Endodermal cell (in vitro differentiated cells): ENCODE measurements at regions not wholly inside any gene's neighbourhood (a gene's known extent, or its start where the extent isn't known, plus 50 kb on each side); places are given as distances from the start of the nearest gene placed in this dataset.

Experiments
- DNase-seq: peaks from one replicate; pipeline ENCODE4 v3.0.0-alpha.2; 2017
- H3K27ac ChIP-seq: 2 replicates; pipeline ENCODE4 v1.5.1; 2013; ENCODE audit warnings: mild to moderate bottlenecking, low read depth, low read length, moderate library complexity
- H3K27me3 ChIP-seq: 2 replicates; pipeline ENCODE4 v1.6.1; 2013; ENCODE audit warnings: mild to moderate bottlenecking, low read length, moderate library complexity; ENCODE audit not compliant: insufficient read depth, control insufficient read depth, poor library complexity, severe bottlenecking
- H3K36me3 ChIP-seq: 2 replicates; pipeline ENCODE4 v1.7.0; 2013; ENCODE audit warnings: mild to moderate bottlenecking, low read length, moderate library complexity; ENCODE audit not compliant: control insufficient read depth, insufficient read depth
- H3K4me1 ChIP-seq: one replicate; pipeline ENCODE4 v1.7.0; 2013; ENCODE audit warnings: low read length; ENCODE audit not compliant: control insufficient read depth, insufficient read depth
- H3K4me3 ChIP-seq: 2 replicates; pipeline ENCODE4 v1.5.1; 2013; ENCODE audit warnings: mild to moderate bottlenecking, low read length, moderate library complexity
- H3K9ac ChIP-seq: 2 replicates; pipeline ENCODE4 v1.6.1; 2013; ENCODE audit warnings: mild to moderate bottlenecking, low read length, moderate library complexity; ENCODE audit not compliant: poor library complexity, severe bottlenecking; ENCODE audit errors: extremely low read depth
- H3K9me3 ChIP-seq: 2 replicates; pipeline ENCODE4 v1.6.1; 2013; ENCODE audit warnings: mild to moderate bottlenecking, low read length, moderate library complexity; ENCODE audit not compliant: control insufficient read depth
- H3K27ac Mint-ChIP-seq: 2 replicates; pipeline ENCODE4 v1.8.0; 2020; ENCODE audit warnings: mixed read lengths
- H3K27me3 Mint-ChIP-seq: 2 replicates; pipeline ENCODE4 v1.8.0; 2021; ENCODE audit warnings: mild to moderate bottlenecking, mixed read lengths; ENCODE audit not compliant: insufficient read depth
- H3K36me3 Mint-ChIP-seq: 2 replicates; pipeline ENCODE4 v1.8.0; 2020; ENCODE audit warnings: low read depth, mixed read lengths
- H3K4me1 Mint-ChIP-seq: 2 replicates; pipeline ENCODE4 v1.8.0; 2020; ENCODE audit warnings: mixed read lengths
- H3K4me3 Mint-ChIP-seq: 2 replicates; pipeline ENCODE4 v1.8.0; 2020; ENCODE audit warnings: mild to moderate bottlenecking, moderate library complexity, mixed read lengths
- H3K9me3 Mint-ChIP-seq: 2 replicates; pipeline ENCODE4 v1.8.0; 2020; ENCODE audit warnings: mild to moderate bottlenecking, mixed read lengths
- CTCF ChIP-seq: fragments of 200-600 bp; sonication (generic); conservative IDR thresholded peaks from 2 replicates; pipeline ENCODE4 v1.5.0; 2021; ENCODE audit warnings: antibody characterized with exemption, mild to moderate bottlenecking
- WGBS, 2 experiments: methylation state at CpG; one replicate each; pipeline versions ENCODE4 v1.1.5 to v1.1.7; 2013; ENCODE audit warnings: missing lambda C conversion rate in 2 of 2, mixed read lengths in 1 of 2; ENCODE audit not compliant: insufficient coverage in 1 of 2, insufficient read length in 1 of 2; 5-methylcytosine and 5-hydroxymethylcytosine counted together

GRCh38 chrX:9122519-9123245, 88.8 kb upstream of the FAM9B start:
- Histone ChIP-seq H3K27ac (no peak overlapping the region), H3K9ac (no peak overlapping the region), H3K9me3 (no peaks in the 10 kb centered on the region), H3K36me3 (no peaks in the 10 kb centered on the region), H3K4me1 (no peaks in the 10 kb centered on the region), H3K27me3 (no peaks in the 10 kb centered on the region), H3K4me3 (no peak overlapping the region)
- TF ChIP-seq CTCF = no peak
- no peak for DNase-seq
- H3K36me3 Mint-ChIP-seq = no peaks in the 10 kb centered on the region
- no peaks in the 10 kb centered on the region for H3K4me1 Mint-ChIP-seq
- WGBS, 2 experiments = 90 to 94% methylated on average over 2 to 6 of the region's 6 CpGs
- H3K9me3 Mint-ChIP-seq = peaks cover 19% of the 10 kb centered on the region
- no peak overlapping the region for H3K4me3 Mint-ChIP-seq
- H3K27ac Mint-ChIP-seq = no peak overlapping the region
- H3K27me3 Mint-ChIP-seq = no peaks in the 10 kb centered on the region

GRCh38 chrX:9127986-9128385, 94.1 kb upstream of the FAM9B start:
- TF ChIP-seq CTCF = no peak
- Histone ChIP-seq H3K4me3 (no peak overlapping the region), H3K9ac (no peak overlapping the region), H3K9me3 (no peaks in the 10 kb centered on the region), H3K27me3 (no peaks in the 10 kb centered on the region), H3K27ac (no peak overlapping the region), H3K4me1 (no peaks in the 10 kb centered on the region), H3K36me3 (no peaks in the 10 kb centered on the region)
- H3K27ac Mint-ChIP-seq = no peak overlapping the region
- no peak for DNase-seq
- no peaks in the 10 kb centered on the region for H3K36me3 Mint-ChIP-seq
- H3K27me3 Mint-ChIP-seq = no peaks in the 10 kb centered on the region
- H3K4me1 Mint-ChIP-seq = no peaks in the 10 kb centered on the region
- no peak overlapping the region for H3K4me3 Mint-ChIP-seq
- peaks cover 24% of the 10 kb centered on the region for H3K9me3 Mint-ChIP-seq
- 94 to 100% methylated on average over 1 to 4 of the region's 6 CpGs for WGBS, 2 experiments

GRCh38 chrX:9130031-9130430, 96.1 kb upstream of the FAM9B start:
- Mint-ChIP-seq H3K27ac (no peak overlapping the region), H3K9me3 (peaks cover 20% of the 10 kb centered on the region), H3K36me3 (no peaks in the 10 kb centered on the region), H3K4me1 (peaks cover 11% of the 10 kb centered on the region), H3K4me3 (no peak overlapping the region), H3K27me3 (no peaks in the 10 kb centered on the region)
- Histone ChIP-seq H3K9ac (no peak overlapping the region), H3K27ac (no peak overlapping the region), H3K4me3 (no peak overlapping the region), H3K27me3 (no peaks in the 10 kb centered on the region), H3K9me3 (no peaks in the 10 kb centered on the region), H3K4me1 (no peaks in the 10 kb centered on the region), H3K36me3 (no peaks in the 10 kb centered on the region)
- no peak for TF ChIP-seq CTCF
- WGBS, 2 experiments = 86 to 100% methylated on average over 2 to 8 of the region's 8 CpGs
- no peak for DNase-seq
